B cell (primary cell): ENCODE measurements at regions not wholly inside any gene's neighbourhood (a gene's known extent, or its start where the extent isn't known, plus 50 kb on each side); places are given as distances from the start of the nearest gene placed in this dataset.
"Not testable (repeated sequence)": the region's sequence is repeated elsewhere in the genome, so short reads cannot be mapped to it uniquely, and the experiment has no call there.

Experiments
- EZH2 ChIP-seq: IDR thresholded peaks from 2 replicates; pipeline ENCODE4 v1.6.1; 2012; ENCODE audit warnings: borderline replicate concordance, low read depth, mild to moderate bottlenecking, moderate library complexity, low read length; ENCODE audit not compliant: insufficient read depth, poor library complexity, severe bottlenecking
- TF ChIP-seq, protein P1 (sequence below): fragments of 200-600 bp; IDR thresholded peaks from one replicate; pipeline ENCODE4 v1.8.0; 2022; ENCODE audit warnings: antibody characterized with exemption, mild to moderate bottlenecking

- TF ChIP-seq EZH2, result not testable (repeated sequence)
- TF ChIP-seq, protein P1, sequence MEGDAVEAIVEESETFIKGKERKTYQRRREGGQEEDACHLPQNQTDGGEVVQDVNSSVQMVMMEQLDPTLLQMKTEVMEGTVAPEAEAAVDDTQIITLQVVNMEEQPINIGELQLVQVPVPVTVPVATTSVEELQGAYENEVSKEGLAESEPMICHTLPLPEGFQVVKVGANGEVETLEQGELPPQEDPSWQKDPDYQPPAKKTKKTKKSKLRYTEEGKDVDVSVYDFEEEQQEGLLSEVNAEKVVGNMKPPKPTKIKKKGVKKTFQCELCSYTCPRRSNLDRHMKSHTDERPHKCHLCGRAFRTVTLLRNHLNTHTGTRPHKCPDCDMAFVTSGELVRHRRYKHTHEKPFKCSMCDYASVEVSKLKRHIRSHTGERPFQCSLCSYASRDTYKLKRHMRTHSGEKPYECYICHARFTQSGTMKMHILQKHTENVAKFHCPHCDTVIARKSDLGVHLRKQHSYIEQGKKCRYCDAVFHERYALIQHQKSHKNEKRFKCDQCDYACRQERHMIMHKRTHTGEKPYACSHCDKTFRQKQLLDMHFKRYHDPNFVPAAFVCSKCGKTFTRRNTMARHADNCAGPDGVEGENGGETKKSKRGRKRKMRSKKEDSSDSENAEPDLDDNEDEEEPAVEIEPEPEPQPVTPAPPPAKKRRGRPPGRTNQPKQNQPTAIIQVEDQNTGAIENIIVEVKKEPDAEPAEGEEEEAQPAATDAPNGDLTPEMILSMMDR, result not testable (repeated sequence)
Measured at GRCh38 chr20:11708223-11708622, 209.5 kb upstream of the BTBD3 start.
